BLaER1 treated with 17β-estradiol and CSF1 and Interleukin-3, amounts not matched to agents 10 nM and 100 nM (cell line): ENCODE measurements at regions not wholly inside any gene's neighbourhood (a gene's known extent, or its start where the extent isn't known, plus 50 kb on each side); places are given as distances from the start of the nearest gene placed in this dataset.
A peak's percentile ranks its signal among the peaks of the same experiment; 100 is the strongest.

Experiments
- H3K27ac ChIP-seq, 11 experiments: shearing (Covaris generic); formaldehyde crosslinking; 2 replicates each; pipeline ENCODE4 v1.8.1; 2022
- H3K27me3 ChIP-seq, 11 experiments: shearing (Covaris generic); formaldehyde crosslinking; 2 replicates each; pipeline ENCODE4 v1.8.1; 2022
- H3K36me3 ChIP-seq, 11 experiments: shearing (Covaris generic); formaldehyde crosslinking; 2 replicates each; pipeline ENCODE4 v1.8.1; 2022
- H3K4me1 ChIP-seq, 10 experiments: shearing (Covaris generic); formaldehyde crosslinking; 2 replicates each; pipeline ENCODE4 v1.8.1; 2022
- H3K4me2 ChIP-seq, 11 experiments: shearing (Covaris generic); formaldehyde crosslinking; 2 replicates each; pipeline ENCODE4 v1.8.1; 2022
- H3K4me3 ChIP-seq, 10 experiments: shearing (Covaris generic); formaldehyde crosslinking; 2 replicates each; pipeline ENCODE4 v1.8.1; 2022
- H3K9ac ChIP-seq, 11 experiments: shearing (Covaris generic); formaldehyde crosslinking; 2 replicates each; pipeline ENCODE4 v1.8.1; 2022
- H3K9me3 ChIP-seq, 11 experiments: shearing (Covaris generic); formaldehyde crosslinking; replicated peaks in 1 of 11; 2 replicates each; pipeline ENCODE4 v1.8.1; 2022
- H4K20me1 ChIP-seq, 11 experiments: shearing (Covaris generic); formaldehyde crosslinking; 2 replicates each; pipeline ENCODE4 v1.8.1; 2022
- Cebpa-rat ChIP-seq, 11 experiments: shearing (Covaris generic); IDR thresholded peaks; 2 replicates each; pipeline ENCODE4 v1.8.1; 2022

DNA sequence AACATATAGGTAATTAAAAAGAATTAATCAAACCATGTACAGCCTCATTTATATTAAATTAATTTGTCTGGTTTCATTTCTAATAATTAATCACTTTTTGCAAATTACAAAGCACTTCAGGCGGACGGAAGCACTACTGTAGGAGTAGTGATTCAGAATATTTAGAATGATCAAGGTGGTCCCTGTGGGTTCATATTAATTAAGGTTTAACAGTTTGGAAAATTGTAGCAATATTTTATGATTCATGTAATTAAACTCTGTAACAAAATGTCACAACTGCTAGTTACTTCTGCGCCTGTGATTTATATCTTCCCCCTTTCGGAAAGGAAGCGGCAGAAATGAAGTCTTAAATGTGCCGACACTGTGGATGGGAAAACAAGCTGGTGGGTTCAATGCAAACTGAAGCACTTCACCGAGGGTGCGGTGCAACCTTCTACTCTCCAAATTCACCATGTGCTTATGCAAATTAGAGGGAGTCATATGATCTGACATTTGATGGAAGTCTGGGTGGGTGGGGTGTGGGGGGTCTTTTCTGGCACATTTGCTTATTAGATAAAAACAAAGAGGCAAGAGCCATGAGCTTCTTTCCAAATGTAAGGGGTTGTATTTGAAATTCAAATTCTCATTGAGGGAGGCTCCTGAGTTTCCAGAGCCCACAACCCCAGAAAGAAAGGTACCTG is 679.4 kb downstream of the TOX3 start:
- no peak overlapping the region for H3K4me3 ChIP-seq
- no peaks in the 10 kb centered on the region for H3K27me3 ChIP-seq
- H3K27ac ChIP-seq = no peak overlapping the region
- H3K4me2 ChIP-seq = no peak overlapping the region
- H3K9ac ChIP-seq = no peak overlapping the region
- H3K9me3 ChIP-seq = no peaks in the 10 kb centered on the region
- H4K20me1 ChIP-seq = no peaks in the 10 kb centered on the region
- H3K36me3 ChIP-seq = no peaks in the 10 kb centered on the region
- no peak for TF ChIP-seq Cebpa-rat (IDR thresholded peaks at IDR 0.05)
- H3K4me1 ChIP-seq = peaks cover 0 to 9% (median 4%) of the 10 kb centered on the region in 10 experiments; a peak in 5 of 20 replicates

DNA sequence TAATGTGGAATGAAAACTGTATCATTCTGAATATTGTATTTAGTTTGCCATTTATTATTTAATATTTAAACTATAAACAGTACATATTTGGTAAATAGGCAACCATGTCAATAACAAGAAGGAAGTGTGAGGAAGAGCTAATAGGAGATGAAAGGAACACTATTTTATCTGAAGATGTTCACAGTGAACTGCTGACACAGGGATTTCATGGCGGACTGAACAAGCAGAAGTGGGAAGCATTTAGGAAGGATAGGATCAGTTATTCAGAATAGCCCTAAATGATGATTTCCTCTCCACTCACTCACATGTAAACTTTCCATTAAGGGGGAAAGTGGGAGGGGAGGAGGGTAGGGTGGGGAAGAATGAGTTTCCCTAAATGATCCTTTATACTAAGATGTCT is 682.4 kb downstream of the TOX3 start:
- H3K36me3 ChIP-seq = no peaks in the 10 kb centered on the region
- no peak overlapping the region for H3K4me3 ChIP-seq
- no peak for TF ChIP-seq Cebpa-rat (IDR thresholded peaks at IDR 0.05)
- no peak overlapping the region for H3K9ac ChIP-seq
- no peak overlapping the region for H3K27ac ChIP-seq
- H3K4me2 ChIP-seq = peak overlapping the region in 1 of 11 experiments; percentile 18; a peak in 1 of 22 replicates
- H4K20me1 ChIP-seq = no peaks in the 10 kb centered on the region; a peak in 1 of 22 replicates
- H3K9me3 ChIP-seq = no peaks in the 10 kb centered on the region
- peaks cover 0 to 9% (median 0%) of the 10 kb centered on the region in 10 experiments; a peak in 3 of 20 replicates for H3K4me1 ChIP-seq
- no peaks in the 10 kb centered on the region for H3K27me3 ChIP-seq

- peaks cover 0 to 30% (median 23%) of the 10 kb centered on the region in 10 experiments; a peak in 16 of 20 replicates for H3K4me1 ChIP-seq
- H4K20me1 ChIP-seq = no peaks in the 10 kb centered on the region
- H3K36me3 ChIP-seq = no peaks in the 10 kb centered on the region
- no peak overlapping the region for H3K27ac ChIP-seq
- no peak overlapping the region for H3K4me3 ChIP-seq
- no peaks in the 10 kb centered on the region for H3K27me3 ChIP-seq
- no peak overlapping the region for H3K9ac ChIP-seq
- H3K9me3 ChIP-seq = peaks cover 0 to 10% (median 0%) of the 10 kb centered on the region in 11 experiments; a peak in 5 of 22 replicates
- H3K4me2 ChIP-seq = peak overlapping the region in 5 of 11 experiments; percentile 10 to 42 (median 31); a peak in 7 of 22 replicates
- TF ChIP-seq Cebpa-rat (IDR thresholded peaks at IDR 0.05) = no peak
Observed at GRCh38 chr16:51854401-51854951, 692.5 kb downstream of the TOX3 start.

DNA sequence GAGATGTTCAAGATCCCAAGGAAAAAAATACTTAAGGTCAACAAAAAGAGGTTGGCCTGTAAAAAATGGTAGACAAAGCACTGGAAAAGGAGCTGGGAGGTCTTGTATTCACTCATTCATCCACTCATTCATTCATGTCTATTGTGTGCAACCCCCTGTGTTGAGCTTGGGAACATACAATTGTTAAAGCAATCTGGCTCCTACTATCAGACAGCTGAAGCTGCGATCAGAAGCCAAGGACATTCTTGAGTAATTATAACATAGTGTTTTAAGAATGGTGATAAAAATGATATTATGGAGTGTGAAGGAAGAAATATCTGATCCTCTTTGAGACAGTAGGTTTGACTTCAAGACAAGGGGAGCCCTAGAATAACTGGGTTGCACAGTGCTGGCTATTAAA is 693.4 kb downstream of the TOX3 start:
- no peak overlapping the region for H3K4me3 ChIP-seq
- no peak overlapping the region for H3K9ac ChIP-seq
- H3K36me3 ChIP-seq = no peaks in the 10 kb centered on the region
- no peak for TF ChIP-seq Cebpa-rat (IDR thresholded peaks at IDR 0.05)
- peaks cover 0 to 37% (median 31%) of the 10 kb centered on the region in 10 experiments; a peak in 16 of 20 replicates for H3K4me1 ChIP-seq
- no peak overlapping the region for H3K4me2 ChIP-seq
- H3K9me3 ChIP-seq = peaks cover 0 to 10% (median 0%) of the 10 kb centered on the region in 11 experiments; a peak in 5 of 22 replicates
- no peaks in the 10 kb centered on the region for H4K20me1 ChIP-seq
- no peak overlapping the region; a peak in 1 of 22 replicates for H3K27ac ChIP-seq
- H3K27me3 ChIP-seq = no peaks in the 10 kb centered on the region

- Histone ChIP-seq H3K9ac (no peak overlapping the region), H3K27me3 (no peaks in the 10 kb centered on the region), H3K9me3 (peaks cover 0 to 10% (median 0%) of the 10 kb centered on the region in 11 experiments; a peak in 5 of 22 replicates), H3K4me3 (no peak overlapping the region), H3K4me1 (peaks cover 0 to 37% (median 31%) of the 10 kb centered on the region in 10 experiments; a peak in 16 of 20 replicates), H4K20me1 (no peaks in the 10 kb centered on the region), H3K4me2 (no peak overlapping the region), H3K27ac (no peak overlapping the region), H3K36me3 (no peaks in the 10 kb centered on the region)
- no peak for TF ChIP-seq Cebpa-rat (IDR thresholded peaks at IDR 0.05)
Observed at GRCh38 chr16:51852892-51853291, 694.1 kb downstream of the TOX3 start.

GRCh38 chr16:51851111-51851510 is 695.8 kb downstream of the TOX3 start:
- Histone ChIP-seq H3K4me2 (peak overlapping the region in 8 of 11 experiments; percentile 28 to 72 (median 64); a peak in 13 of 22 replicates), H3K9ac (peak overlapping the region in 3 of 11 experiments; percentile 56 to 74 (median 73); a peak in 2 of 22 replicates), H3K27me3 (no peaks in the 10 kb centered on the region), H3K36me3 (no peaks in the 10 kb centered on the region), H4K20me1 (no peaks in the 10 kb centered on the region), H3K9me3 (peaks cover 0 to 10% (median 0%) of the 10 kb centered on the region in 11 experiments; a peak in 5 of 22 replicates), H3K27ac (peak overlapping the region in 6 of 11 experiments; percentile 55 to 93 (median 81); a peak in 9 of 22 replicates), H3K4me1 (peaks cover 0 to 41% (median 32%) of the 10 kb centered on the region in 10 experiments; a peak in 16 of 20 replicates), H3K4me3 (no peak overlapping the region; a peak in 1 of 20 replicates)
- TF ChIP-seq Cebpa-rat (IDR thresholded peaks at IDR 0.05) = no peak

- Histone ChIP-seq H4K20me1 (no peaks in the 10 kb centered on the region), H3K9ac (peak overlapping the region in 4 of 11 experiments; percentile 33 to 75 (median 68); a peak in 6 of 22 replicates), H3K4me2 (peak overlapping the region in 8 of 11 experiments; percentile 28 to 72 (median 64); a peak in 16 of 22 replicates), H3K4me1 (peaks cover 0 to 49% (median 36%) of the 10 kb centered on the region in 10 experiments; a peak in 16 of 20 replicates), H3K9me3 (peaks cover 0 to 10% (median 0%) of the 10 kb centered on the region in 11 experiments; a peak in 5 of 22 replicates), H3K27me3 (no peaks in the 10 kb centered on the region), H3K4me3 (0 out of 20 replicates have a peak overlapping the region, but pooled peaks of 1 of the 10 experiments have one; percentile 3), H3K27ac (peak overlapping the region in 6 of 11 experiments; percentile 49 to 93 (median 77); a peak in 11 of 22 replicates), H3K36me3 (no peaks in the 10 kb centered on the region)
- TF ChIP-seq Cebpa-rat (IDR thresholded peaks at IDR 0.05) = no peak
Observed at GRCh38 chr16:51849715-51850114, 697.2 kb downstream of the TOX3 start.

DNA sequence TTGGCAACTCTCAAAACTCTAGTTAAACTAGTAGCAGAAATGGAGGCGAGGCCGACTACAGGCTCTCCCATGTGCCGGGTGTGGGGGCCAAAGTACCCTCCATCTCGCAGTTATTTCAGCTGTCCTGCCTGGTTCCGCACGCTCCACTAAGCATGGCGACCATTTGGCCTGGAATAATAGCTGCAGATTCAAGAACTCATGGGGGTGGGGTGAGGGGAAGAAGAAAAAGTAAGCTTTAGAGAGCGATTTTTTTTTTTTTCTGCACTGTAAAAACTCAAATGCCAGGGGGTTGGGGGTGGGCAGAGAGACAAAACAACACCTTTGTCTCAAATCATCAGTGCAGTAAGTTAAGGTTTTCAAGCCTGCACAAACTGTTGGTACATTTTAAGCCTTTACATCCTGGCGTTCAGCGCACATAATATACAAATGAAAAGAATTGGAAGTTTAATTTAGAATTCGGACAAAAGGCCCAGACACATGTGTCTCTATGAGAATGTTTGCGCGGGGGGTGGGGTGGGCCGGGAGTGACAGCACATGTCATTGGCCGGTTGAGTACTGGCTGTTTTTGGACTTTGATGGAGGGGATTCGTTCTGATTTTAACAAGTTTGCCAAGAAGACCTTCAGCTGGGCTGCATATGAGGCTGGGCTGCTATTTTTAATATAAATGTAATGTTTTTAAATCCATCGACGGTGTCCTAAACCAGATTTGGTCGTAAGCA is 694.7 kb upstream of the SALL1 start:
- H3K4me1 ChIP-seq = peaks cover 0 to 36% (median 24%) of the 10 kb centered on the region in 10 experiments; a peak in 16 of 20 replicates

More for the DNA sequence above, 694.7 kb upstream of the SALL1 start:
- Histone ChIP-seq H4K20me1 (no peaks in the 10 kb centered on the region), H3K9ac (no peak overlapping the region), H3K27me3 (no peaks in the 10 kb centered on the region), H3K4me2 (peak overlapping the region in 6 of 11 experiments; percentile 3 to 51 (median 42); a peak in 8 of 22 replicates), H3K9me3 (peaks cover 0 to 2% (median 0%) of the 10 kb centered on the region in 11 experiments; a peak in 3 of 22 replicates), H3K36me3 (no peaks in the 10 kb centered on the region), H3K4me3 (no peak overlapping the region), H3K27ac (peak overlapping the region in 3 of 11 experiments; percentile 36 to 59 (median 49); a peak in 4 of 22 replicates)
- TF ChIP-seq Cebpa-rat (IDR thresholded peaks at IDR 0.05) = no peak
